ENCODE measurements at regions not wholly inside any gene's neighbourhood (a gene's known extent, or its start where the extent isn't known, plus 50 kb on each side); places are given as distances from the start of the nearest gene placed in this dataset.

DNA sequence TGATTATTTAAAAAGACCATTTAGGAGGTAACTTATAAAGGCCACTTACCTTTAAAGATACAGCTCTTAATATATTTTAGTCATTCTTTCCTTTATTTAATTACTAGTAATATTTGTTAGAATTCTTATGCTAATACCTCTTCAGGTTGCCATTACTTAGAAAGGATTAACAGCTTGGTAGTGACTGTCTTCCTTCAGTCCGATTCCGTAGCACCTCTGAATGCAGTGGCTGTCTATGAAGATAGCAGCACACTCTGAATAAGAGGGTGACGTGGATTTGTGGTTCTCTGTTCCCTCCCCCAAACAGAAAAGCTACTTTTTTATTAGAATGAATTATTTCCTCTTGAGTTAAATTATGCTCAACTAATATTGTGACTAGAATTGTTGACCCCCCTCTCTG is 92.6 kb upstream of the TENM3 start:
- no peak for DNase-seq (ENCODE audit: low read depth)
- TF ChIP-seq, protein P1, sequence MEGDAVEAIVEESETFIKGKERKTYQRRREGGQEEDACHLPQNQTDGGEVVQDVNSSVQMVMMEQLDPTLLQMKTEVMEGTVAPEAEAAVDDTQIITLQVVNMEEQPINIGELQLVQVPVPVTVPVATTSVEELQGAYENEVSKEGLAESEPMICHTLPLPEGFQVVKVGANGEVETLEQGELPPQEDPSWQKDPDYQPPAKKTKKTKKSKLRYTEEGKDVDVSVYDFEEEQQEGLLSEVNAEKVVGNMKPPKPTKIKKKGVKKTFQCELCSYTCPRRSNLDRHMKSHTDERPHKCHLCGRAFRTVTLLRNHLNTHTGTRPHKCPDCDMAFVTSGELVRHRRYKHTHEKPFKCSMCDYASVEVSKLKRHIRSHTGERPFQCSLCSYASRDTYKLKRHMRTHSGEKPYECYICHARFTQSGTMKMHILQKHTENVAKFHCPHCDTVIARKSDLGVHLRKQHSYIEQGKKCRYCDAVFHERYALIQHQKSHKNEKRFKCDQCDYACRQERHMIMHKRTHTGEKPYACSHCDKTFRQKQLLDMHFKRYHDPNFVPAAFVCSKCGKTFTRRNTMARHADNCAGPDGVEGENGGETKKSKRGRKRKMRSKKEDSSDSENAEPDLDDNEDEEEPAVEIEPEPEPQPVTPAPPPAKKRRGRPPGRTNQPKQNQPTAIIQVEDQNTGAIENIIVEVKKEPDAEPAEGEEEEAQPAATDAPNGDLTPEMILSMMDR (IDR thresholded peaks at IDR 0.05; ENCODE audit: insufficient read depth, low read depth, low read length) = no peak
- no peak overlapping the region for H3K4me3 ChIP-seq (ENCODE audit: low read depth, low read length)

DNA sequence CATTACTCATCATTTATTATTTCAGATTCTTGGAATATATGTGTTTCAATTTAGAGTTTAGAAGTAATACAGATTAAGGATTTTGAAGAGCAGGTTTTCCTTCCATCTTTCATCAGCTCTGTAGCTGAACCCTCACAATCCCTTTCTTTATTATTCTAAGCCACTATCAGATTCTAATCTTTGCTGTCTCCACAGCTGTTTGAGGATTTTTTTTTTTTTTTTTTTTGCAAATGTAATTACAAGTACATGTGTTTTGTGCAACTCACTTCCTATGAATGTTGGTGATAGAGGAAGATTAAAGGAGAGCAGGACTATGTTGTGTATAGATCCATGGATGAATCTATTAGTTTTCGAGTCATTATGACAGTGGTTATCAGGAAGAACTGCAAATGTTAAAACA is 87.4 kb upstream of the TENM3 start:
- no peak for DNase-seq (ENCODE audit: low read depth)
- TF ChIP-seq, protein P1 (IDR thresholded peaks at IDR 0.05; ENCODE audit: insufficient read depth, low read depth, low read length) = no peak
- H3K4me3 ChIP-seq (ENCODE audit: low read depth, low read length) = no peak overlapping the region

DNA sequence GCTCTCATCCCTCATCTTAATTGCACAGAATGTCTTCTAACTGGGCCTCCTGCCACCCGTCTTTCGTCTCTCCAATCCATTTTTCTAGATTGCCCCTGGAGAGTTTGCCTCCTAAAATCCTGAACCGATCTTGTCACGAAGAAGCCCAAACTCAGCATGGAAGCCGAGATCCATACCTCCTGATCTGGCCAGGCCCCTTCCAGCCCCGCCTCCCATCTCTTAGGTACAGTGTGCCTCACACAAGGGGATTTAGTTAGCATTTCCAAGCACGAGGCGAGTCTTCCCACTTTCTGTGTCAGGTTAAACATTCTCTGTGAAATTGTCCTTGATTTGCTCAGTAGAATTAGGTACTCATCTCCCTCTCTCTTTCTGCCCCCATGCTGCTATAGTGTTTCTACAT is 80.0 kb upstream of the TENM3 start:
- no peak overlapping the region for H3K4me3 ChIP-seq (ENCODE audit: low read depth, low read length)
- TF ChIP-seq, protein P1 (IDR thresholded peaks at IDR 0.05; ENCODE audit: insufficient read depth, low read depth, low read length) = no peak
- no peak for DNase-seq (ENCODE audit: low read depth)

DNA sequence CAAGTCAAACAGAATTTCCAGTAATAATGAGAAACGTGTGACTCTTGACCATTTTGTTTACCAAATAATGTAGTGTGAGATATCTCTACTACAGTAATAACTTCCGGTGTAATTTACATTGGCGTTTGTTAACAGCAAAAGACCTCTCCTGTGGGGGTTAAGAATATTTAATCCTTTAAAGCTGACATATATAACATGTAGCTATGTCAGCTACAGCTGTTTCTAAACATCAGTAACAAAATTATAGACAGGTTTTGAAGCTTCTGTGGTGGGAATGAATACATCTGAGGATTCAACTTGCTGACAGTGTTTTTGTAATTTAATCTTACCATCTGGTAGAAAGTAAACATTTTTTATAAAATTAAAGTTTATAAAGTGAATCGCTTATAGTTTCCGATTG is 73.6 kb upstream of the TENM3 start:
- TF ChIP-seq, protein P1 (IDR thresholded peaks at IDR 0.05; ENCODE audit: insufficient read depth, low read depth, low read length) = no peak
- DNase-seq (ENCODE audit: low read depth) = no peak
- H3K4me3 ChIP-seq (ENCODE audit: low read depth, low read length) = no peak overlapping the region

DNA sequence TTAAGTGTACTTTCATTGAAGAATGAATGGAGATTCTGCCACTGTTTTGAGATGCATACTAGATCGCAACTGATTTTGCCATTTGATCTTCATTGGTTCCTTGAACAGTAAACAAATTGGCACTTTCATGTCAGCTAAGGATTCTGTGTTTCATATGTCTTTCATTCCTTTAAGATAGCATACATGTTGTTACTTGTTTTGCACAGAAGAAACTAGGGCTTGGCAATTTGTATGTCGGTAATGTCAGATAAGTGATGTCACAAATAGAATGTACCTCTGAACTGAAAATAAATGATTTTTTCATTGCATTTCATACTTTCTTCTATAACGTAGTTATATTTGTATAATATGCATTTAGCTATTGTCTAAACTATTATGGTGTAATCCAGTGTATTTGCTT is 73.2 kb upstream of the TENM3 start:
- TF ChIP-seq, protein P1 (IDR thresholded peaks at IDR 0.05; ENCODE audit: insufficient read depth, low read depth, low read length) = no peak
- no peak overlapping the region for H3K4me3 ChIP-seq (ENCODE audit: low read depth, low read length)
- DNase-seq (ENCODE audit: low read depth) = no peak

DNA sequence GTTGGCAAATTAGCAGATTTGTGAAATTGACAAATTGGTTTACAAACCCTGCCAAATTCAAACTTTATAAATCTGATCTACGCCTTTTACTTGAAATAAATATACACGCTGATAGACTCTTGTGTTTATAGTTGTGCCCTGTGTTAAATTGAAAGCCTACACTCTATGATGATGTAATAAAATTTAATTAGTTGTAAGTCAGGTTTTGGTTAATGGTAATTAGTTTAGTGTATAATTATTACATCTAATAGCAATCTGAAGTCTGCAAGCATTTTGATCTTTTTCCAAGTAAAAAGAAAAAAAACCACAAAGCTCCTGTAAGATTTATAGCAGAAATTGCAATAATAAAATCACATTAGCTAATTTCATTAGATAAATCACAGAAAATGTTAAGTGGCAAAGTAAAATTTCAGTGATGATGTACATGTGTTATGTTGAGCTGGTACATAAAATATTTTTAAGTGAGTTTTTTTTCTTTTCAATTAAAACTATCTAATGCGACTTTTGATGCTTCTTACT is 72.7 kb upstream of the TENM3 start:
- TF ChIP-seq, protein P1 (IDR thresholded peaks at IDR 0.05; ENCODE audit: insufficient read depth, low read depth, low read length) = no peak
- no peak overlapping the region for H3K4me3 ChIP-seq (ENCODE audit: low read depth, low read length)
- no peak for DNase-seq (ENCODE audit: low read depth)

DNA sequence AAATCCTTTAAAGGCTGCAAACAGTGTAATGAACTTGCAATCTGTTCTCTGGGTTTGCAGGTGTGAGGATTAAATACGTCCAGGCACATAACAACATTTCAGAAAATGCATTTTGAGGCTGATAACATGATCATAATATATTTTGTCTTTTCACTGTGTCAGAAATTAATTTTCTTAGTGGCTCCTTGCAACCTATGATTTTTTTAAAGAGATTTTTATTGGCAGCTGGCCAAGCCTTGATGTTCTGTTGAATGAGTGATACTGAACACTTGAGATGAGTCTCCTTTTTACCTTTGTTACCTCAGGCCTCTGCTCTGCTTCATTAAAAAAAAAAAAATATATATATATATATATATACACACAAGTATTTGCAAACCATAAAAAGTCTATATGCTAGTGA is 68.2 kb upstream of the TENM3 start:
- no peak for DNase-seq (ENCODE audit: low read depth)
- H3K4me3 ChIP-seq (ENCODE audit: low read depth, low read length) = no peak overlapping the region
- TF ChIP-seq, protein P1 (IDR thresholded peaks at IDR 0.05; ENCODE audit: insufficient read depth, low read depth, low read length) = no peak
